ENCODE measurements at regions not wholly inside any gene's neighbourhood (a gene's known extent, or its start where the extent isn't known, plus 50 kb on each side); places are given as distances from the start of the nearest gene placed in this dataset.

GRCh38 chr2:64391940-64392339, 62.0 kb upstream of the LGALSL start:
- Histone ChIP-seq H3K27ac (ENCODE audit: low read length) (no peak overlapping the region), H3K27me3 (ENCODE audit: insufficient read depth, low read depth, low read length) (no peaks in the 10 kb centered on the region), H3K79me2 (replicated peaks; ENCODE audit: insufficient read depth, low read length) (no peaks in the 10 kb centered on the region), H3K9me2 (ENCODE audit: insufficient read depth, low read length) (no peaks in the 10 kb centered on the region), H3F3A (ENCODE audit: insufficient read depth, low read length, poor library complexity, severe bottlenecking) (no peaks in the 10 kb centered on the region), H3K9me3 (ENCODE audit: low read length) (no peaks in the 10 kb centered on the region), H3K4me3 (ENCODE audit: low read length) (no peak overlapping the region), H3K36me3 (ENCODE audit: insufficient read depth, low read length) (no peaks in the 10 kb centered on the region), H4K20me1 (ENCODE audit: insufficient read depth) (no peaks in the 10 kb centered on the region), H3K9ac (ENCODE audit: low read length) (no peak overlapping the region), H3K4me2 (ENCODE audit: low read length) (no peak overlapping the region), H2AFZ (ENCODE audit: low read depth, low read length) (no peak overlapping the region)
- TF ChIP-seq RAD21 (conservative IDR thresholded peaks at IDR 0.05) (no peak), REST (IDR thresholded peaks at IDR 0.05; ENCODE audit: borderline replicate concordance) (no peak), MXI1 (conservative IDR thresholded peaks at IDR 0.05; ENCODE audit: poor library complexity, severe bottlenecking) (no peak), EZH2 (IDR thresholded peaks at IDR 0.05; ENCODE audit: borderline replicate concordance, insufficient read depth, low read length, poor library complexity, severe bottlenecking) (no peak), CTCF (IDR thresholded peaks at IDR 0.05; ENCODE audit: poor library complexity, severe bottlenecking) (no peak), EP300 (conservative IDR thresholded peaks at IDR 0.05; ENCODE audit: poor library complexity, severe bottlenecking) (no peak), TAF1 (IDR thresholded peaks at IDR 0.05; ENCODE audit: low read depth) (no peak), POLR2AphosphoS5 (IDR thresholded peaks at IDR 0.05) (no peak), SMC3 (conservative IDR thresholded peaks at IDR 0.05; ENCODE audit: poor library complexity) (no peak)

GRCh38 chr2:64392529-64392928, 61.4 kb upstream of the LGALSL start:
- H3K9me3 ChIP-seq (ENCODE audit: low read length): no peaks in the 10 kb centered on the region
- no peaks in the 10 kb centered on the region for H3F3A ChIP-seq (ENCODE audit: insufficient read depth, low read length, poor library complexity, severe bottlenecking)
- no peak overlapping the region for H3K9ac ChIP-seq (ENCODE audit: low read length)
- H3K79me2 ChIP-seq (replicated peaks; ENCODE audit: insufficient read depth, low read length): no peaks in the 10 kb centered on the region
- H3K36me3 ChIP-seq (ENCODE audit: insufficient read depth, low read length): no peaks in the 10 kb centered on the region
- H3K4me3 ChIP-seq (ENCODE audit: low read length): no peak overlapping the region
- no peak overlapping the region for H2AFZ ChIP-seq (ENCODE audit: low read depth, low read length)
- H3K4me2 ChIP-seq (ENCODE audit: low read length): no peak overlapping the region
- H3K27ac ChIP-seq (ENCODE audit: low read length): no peak overlapping the region
- no peaks in the 10 kb centered on the region for H4K20me1 ChIP-seq (ENCODE audit: insufficient read depth)
- H3K27me3 ChIP-seq (ENCODE audit: insufficient read depth, low read depth, low read length): no peaks in the 10 kb centered on the region
- H3K9me2 ChIP-seq (ENCODE audit: insufficient read depth, low read length): no peaks in the 10 kb centered on the region
- no peak for TF ChIP-seq RAD21 (conservative IDR thresholded peaks at IDR 0.05)
- TF ChIP-seq TAF1 (IDR thresholded peaks at IDR 0.05; ENCODE audit: low read depth): no peak
- TF ChIP-seq MXI1 (conservative IDR thresholded peaks at IDR 0.05; ENCODE audit: poor library complexity, severe bottlenecking): no peak
- TF ChIP-seq EZH2 (IDR thresholded peaks at IDR 0.05; ENCODE audit: borderline replicate concordance, insufficient read depth, low read length, poor library complexity, severe bottlenecking): no peak
- no peak for TF ChIP-seq POLR2AphosphoS5 (IDR thresholded peaks at IDR 0.05)
- TF ChIP-seq EP300 (conservative IDR thresholded peaks at IDR 0.05; ENCODE audit: poor library complexity, severe bottlenecking): no peak
